ENCODE measurements at regions not wholly inside any gene's neighbourhood (a gene's known extent, or its start where the extent isn't known, plus 50 kb on each side); places are given as distances from the start of the nearest gene placed in this dataset.

DNA sequence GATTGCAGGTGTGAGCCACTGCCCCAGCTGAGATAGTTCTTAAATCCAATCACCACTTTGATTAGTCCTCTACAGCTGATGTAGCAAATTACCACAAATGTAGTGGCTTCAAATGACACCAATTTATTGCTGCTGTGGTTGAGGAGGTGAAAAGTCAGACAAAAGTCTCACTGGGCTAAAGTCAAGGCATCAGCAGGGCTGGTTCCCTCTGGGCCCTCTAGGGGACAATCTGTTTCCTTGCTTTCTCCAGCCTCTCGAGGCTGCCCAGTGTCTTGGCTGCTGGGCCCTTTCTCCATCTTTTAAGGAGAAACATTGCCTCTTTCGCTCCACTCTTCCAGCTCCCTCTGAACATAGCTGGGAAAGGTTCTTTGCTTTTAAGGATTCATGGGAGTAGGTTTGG lies 50.5 kb upstream of the SHANK2 start:
- TF ChIP-seq CTCF (IDR thresholded peaks at IDR 0.05): no peak
- H3K27me3 Mint-ChIP-seq (ENCODE audit: low read depth in 2 of 2): peaks cover 2 to 19% of the 10 kb centered on the region in 2 donors
- H3K9me3 ChIP-seq (ENCODE audit: control insufficient read depth, insufficient read depth, low read length): no peaks in the 10 kb centered on the region
- H3K27ac Mint-ChIP-seq: no peak overlapping the region
- no peaks in the 10 kb centered on the region for H3K27me3 ChIP-seq (ENCODE audit: control insufficient read depth, insufficient read depth, low read length)
- H3K27ac ChIP-seq (ENCODE audit: low read length): no peak overlapping the region
- 77% methylated on average over 2 of the region's 2 CpGs for WGBS (ENCODE audit: insufficient coverage)
- intact Hi-C loops (cut with micrococcal nuclease): no loop called here
- H3K9me3 Mint-ChIP-seq: no peaks in the 10 kb centered on the region
- no peaks in the 10 kb centered on the region for H3K36me3 Mint-ChIP-seq
- ATAC-seq (no peak), DNase-seq (no peak)
- no peaks in the 10 kb centered on the region for H3K36me3 ChIP-seq (ENCODE audit: control insufficient read depth, insufficient read depth, low read length)
- no peak overlapping the region for H3K4me3 Mint-ChIP-seq
- no peaks in the 10 kb centered on the region for H3K4me1 ChIP-seq (ENCODE audit: control insufficient read depth, insufficient read depth, low read length)
- H3K4me3 ChIP-seq (ENCODE audit: low read length): no peak overlapping the region
- H3K4me1 Mint-ChIP-seq: no peaks in the 10 kb centered on the region

- H3K27ac Mint-ChIP-seq: no peak overlapping the region
- Histone ChIP-seq H3K27me3 (ENCODE audit: control insufficient read depth, insufficient read depth, low read length) (no peaks in the 10 kb centered on the region), H3K27ac (ENCODE audit: low read length) (no peak overlapping the region), H3K4me3 (ENCODE audit: low read length) (no peak overlapping the region), H3K9me3 (ENCODE audit: control insufficient read depth, insufficient read depth, low read length) (no peaks in the 10 kb centered on the region), H3K4me1 (ENCODE audit: control insufficient read depth, insufficient read depth, low read length) (no peaks in the 10 kb centered on the region), H3K36me3 (ENCODE audit: control insufficient read depth, insufficient read depth, low read length) (no peaks in the 10 kb centered on the region)
- no peaks in the 10 kb centered on the region for H3K9me3 Mint-ChIP-seq
- intact Hi-C loops (cut with micrococcal nuclease): no loop called here
- peaks cover 2 to 19% of the 10 kb centered on the region in 2 donors for H3K27me3 Mint-ChIP-seq (ENCODE audit: low read depth in 2 of 2)
- WGBS (ENCODE audit: insufficient coverage): 83% methylated on average over 1 of the region's 1 CpG
- no peak for TF ChIP-seq CTCF (IDR thresholded peaks at IDR 0.05)
- no peak for DNase-seq
- H3K36me3 Mint-ChIP-seq: no peaks in the 10 kb centered on the region
- no peak overlapping the region for H3K4me3 Mint-ChIP-seq
- no peaks in the 10 kb centered on the region for H3K4me1 Mint-ChIP-seq
- no peak for ATAC-seq
Observed at GRCh38 chr11:71302534-71302909, 50.1 kb upstream of the SHANK2 start.

Measured in natural killer cell (primary cell).